ENCODE measurements at regions not wholly inside any gene's neighbourhood (a gene's known extent, or its start where the extent isn't known, plus 50 kb on each side); places are given as distances from the start of the nearest gene placed in this dataset.

DNA sequence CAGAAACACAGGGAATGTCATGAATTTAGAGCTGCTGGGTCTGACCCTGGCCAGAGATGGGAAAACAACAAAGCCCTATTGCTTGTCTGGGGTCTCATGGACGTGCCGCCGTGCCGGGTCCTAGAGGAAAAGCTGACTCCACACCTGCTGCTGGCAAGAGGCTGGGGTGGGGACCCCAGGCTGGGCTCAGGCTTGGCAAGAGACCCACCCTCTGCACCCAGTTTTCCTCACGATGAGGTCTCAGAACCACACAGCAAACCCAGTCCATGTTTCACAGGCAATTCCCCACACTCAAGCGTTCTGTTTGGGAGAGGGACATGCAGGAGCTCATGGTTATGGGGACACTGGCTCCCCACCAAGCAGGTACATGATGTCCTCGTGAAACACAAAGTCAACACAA, 367.3 kb upstream of the SALL3 start:
- no peak for DNase-seq

DNA sequence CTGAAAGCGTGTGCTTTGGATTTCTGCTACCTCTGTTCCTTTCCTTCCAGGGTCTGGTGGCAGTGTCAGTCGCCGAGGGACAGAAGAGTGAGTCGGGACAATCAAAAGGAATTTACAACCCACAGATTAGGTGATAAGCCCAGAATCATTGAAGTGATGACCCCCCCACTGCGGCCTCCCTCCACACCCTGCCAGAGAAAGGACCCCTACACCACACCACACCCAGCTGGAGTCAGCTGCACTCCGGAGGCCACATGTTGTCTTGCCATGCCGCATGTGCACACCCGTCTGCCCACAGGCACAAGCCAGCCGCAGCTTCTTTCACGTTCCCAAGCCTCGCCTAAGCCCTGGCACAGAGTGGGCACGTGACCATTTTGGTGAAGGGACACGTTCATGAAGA, 366.8 kb upstream of the SALL3 start:
- no peak for DNase-seq

DNA sequence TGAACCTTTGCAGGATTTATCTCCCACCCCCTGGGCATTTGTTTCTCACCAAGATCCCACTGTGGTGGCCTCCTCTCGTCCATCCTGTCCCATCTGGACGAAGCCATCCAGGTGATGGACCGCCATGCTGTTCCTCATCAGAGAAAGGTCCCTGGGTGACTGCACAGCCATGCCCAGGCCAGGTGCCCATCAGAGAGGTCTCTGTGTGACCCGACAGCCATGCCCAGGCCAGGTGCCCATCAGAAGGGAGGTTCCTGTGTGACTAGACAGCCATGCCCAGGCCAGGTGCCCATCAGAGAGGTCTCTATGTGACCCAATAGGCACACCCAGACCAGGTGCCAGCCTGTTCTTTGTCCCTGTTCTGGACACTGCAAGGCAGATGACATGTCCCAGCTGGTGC, 360.9 kb upstream of the SALL3 start:
- no peak for DNase-seq

DNA sequence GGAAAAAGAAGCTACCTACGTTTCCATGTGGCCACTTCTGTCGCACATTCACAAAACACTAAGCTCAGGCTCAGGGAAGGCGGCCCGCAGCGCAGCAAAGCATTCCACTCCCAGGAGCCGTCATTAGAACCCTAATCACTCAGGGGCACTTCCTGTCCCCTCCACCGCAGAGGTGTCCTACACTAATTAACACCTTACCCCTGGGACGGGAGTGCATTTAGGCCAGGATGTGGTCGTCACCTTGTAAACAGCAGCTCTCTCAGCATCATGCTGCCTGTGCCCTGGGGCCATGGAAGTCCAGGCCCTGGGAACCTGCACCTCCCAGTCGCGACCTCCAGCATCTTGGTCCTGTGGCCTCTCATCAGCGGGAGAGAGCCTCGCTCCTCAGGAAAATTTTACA, 359.8 kb upstream of the SALL3 start:
- DNase-seq: no peak

DNA sequence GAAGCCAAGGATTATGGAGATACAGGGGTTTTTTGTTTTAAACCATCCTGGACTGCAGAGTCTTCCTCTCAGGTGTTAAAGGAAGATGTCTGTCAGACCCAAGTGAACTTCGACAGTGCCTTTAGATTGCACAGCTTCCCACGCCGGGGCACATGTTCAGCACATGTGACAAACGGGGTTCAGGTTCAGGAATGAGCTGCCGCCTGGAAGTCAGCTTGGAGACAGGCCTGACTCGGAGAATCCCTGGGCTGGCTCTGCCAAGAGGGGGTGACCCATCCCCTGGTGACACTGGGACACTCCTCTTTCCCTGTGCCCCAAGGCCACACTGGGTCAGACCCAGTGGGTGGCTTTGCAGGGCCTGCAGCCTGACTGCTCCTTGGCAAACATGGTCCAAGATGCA, 359.3 kb upstream of the SALL3 start:
- DNase-seq: no peak

DNA sequence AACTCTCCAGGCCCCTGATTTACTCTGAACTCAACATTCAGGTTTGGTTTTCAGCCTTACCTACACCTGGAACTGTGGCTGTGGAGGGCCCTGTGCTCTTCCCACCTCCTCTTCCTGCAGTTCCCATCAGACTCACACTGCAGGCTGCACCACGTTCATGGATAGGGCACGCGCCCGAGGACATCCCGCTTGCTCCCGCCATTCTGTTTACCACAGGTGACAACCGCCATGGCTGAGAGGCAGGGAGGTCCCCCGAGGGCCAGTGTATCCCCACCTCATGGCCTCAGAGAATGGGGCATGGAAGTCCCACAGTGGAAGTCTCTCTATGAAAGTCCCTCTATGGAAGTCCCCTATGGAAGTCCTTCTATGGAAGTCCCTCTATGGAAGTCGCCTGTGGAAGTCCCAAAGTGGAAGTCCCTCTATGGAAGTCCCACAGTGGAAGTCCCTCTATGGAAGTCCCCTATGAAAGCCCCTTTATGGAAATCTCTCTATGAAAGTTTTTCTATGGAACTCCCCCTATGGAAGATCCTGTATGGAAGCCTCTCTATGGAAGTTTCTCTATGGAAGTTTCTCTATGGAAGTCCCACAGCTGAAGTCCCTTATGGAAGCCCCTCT, 358.4 kb upstream of the SALL3 start:
- no peak for DNase-seq

DNA sequence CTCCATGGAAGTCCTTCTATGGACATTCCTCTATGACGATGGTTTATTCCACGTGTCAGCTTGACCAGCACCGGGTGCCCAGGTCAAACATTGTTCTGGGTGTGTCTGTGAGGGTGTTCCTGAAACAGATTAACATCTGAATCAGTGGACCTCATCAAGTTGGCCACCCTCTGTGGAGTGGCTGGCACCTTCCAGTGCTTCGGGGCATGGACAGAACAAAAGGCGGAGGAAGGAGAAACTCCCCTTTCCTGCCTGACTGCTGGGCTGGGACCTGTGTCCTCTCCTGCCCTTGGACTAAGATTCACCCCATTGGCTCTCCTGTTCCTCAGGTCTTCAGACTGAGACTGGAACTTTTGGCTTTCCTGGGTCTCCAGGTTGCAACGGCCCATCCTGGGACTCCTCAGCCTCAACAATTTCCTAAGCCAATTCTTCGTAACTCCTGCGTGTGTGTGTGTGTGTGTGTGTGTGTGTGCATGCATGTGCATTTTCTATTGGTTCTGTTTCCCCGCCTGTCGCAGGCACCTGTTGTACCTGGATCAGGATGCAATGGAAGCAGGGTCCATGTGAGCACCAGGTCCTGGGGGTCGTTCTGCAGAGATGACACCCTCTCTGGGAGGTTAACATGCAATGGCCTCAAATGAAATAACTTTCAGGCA, 357.2 kb upstream of the SALL3 start:
- no peak for DNase-seq

DNA sequence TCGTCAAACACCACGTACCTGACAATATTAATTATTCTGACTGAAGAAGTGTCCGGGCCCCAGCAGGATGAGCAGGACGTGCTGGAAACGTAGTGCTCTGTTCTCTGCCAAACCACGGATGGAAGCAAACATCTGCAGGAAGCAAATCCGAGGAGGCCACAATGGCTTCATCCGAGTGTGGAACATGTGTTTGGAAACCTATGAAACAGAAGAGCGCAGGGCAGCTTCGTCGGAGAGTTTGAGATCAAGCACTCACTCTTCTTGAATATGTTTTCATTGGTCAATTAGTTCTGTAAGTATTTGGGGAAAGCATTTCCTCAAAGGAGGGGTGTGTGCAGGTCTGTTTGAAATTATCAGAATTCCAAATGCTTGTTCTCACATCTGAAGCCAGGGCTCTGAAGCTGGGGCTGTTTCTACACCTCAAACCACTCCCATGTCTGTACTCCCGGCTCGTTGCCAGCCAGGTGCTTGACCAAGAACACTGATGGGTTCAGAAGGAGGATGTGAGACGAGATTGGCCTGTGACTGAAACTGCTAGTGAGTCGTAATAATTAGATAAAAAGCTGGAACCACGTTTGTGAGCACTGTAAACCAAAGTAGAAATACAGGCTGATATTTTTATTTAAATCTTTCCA, 356.6 kb upstream of the SALL3 start:
- no peak for DNase-seq

DNA sequence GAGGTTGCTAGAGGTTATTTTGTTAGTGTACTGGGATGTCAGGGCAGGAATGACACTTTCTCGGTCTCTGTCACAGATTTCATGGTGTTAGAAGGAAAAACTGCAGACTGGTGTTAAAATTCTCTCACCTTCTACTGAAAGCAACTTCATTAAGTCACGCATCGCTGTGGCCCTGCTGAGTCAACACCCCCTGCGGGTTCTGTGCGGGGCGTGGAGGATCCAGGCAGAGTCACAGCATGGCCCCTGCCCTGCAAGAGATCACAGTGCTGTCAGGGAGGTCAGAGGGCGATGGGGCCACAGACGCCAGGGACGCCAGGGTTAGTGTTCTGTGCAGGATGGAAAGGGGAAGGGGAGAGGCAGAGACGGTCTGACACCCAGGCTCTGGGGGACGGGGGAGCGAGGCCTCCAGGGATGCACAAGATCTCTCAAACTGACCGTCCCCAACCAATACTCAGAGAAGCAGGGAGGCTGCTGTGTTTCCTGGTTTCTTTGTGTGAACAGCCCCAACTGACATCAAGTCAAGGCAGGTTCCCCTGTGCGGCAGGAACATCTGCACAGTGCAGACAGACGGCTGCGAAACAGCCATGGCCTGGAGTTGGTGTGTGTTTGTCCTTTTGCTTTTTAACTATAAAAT, 354.9 kb upstream of the SALL3 start:
- DNase-seq: no peak

DNA sequence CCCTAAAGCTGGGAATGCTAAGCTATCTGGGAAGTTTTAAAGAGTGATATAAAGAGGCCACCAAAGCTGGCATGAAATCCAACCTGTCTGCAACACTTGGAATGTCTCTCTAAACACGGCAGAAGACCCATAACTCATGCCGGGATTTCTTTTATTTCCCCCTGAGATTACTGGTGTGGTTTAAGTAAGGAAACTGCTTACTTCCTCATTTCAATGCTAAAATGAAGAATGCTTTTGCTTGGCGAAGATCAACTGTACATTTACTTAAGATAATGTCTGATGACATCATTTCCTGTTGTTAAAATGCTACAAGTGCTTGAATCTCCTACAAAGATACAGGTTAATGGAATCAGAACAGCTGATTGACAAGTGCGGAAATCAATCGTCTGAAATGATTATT, 353.8 kb upstream of the SALL3 start:
- DNase-seq: no peak

DNA sequence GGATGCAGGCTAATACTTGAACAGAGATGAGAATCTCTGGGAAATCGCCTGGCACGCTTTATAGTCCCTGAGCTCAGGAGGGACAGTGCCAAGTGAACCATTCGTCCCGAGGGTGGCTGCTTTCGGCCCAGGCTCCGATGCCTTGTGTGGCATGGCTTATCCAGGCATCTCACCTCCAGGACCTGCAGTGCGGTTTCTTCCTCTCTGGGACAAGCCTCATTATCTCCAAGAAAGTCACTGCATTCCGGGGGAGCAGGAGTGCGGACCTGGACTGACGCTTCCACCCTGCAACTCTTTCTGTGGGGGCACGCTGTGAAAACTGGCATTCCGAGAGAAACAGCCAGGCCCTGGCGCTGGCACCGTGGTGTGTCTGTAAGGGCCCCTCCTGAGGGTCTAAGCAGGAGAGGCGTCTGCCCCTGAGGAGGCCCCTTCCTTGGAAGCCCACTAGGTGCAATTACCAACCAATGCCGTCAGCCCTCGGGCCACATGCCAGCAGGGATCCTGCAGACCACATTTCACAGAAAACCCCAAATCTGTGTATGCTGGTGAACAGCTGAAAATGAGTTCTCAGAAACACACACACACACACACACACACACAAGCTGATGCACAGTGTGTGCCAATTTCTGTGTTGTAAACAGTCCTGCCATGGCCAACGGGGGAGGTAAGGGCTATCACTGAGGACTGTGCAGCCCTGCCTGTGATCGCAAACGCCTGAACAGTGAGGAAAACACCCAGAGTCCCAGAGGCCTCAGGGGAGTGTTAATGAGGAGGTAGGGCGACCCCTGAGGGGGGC, 351.9 kb upstream of the SALL3 start:
- DNase-seq: no peak

DNA sequence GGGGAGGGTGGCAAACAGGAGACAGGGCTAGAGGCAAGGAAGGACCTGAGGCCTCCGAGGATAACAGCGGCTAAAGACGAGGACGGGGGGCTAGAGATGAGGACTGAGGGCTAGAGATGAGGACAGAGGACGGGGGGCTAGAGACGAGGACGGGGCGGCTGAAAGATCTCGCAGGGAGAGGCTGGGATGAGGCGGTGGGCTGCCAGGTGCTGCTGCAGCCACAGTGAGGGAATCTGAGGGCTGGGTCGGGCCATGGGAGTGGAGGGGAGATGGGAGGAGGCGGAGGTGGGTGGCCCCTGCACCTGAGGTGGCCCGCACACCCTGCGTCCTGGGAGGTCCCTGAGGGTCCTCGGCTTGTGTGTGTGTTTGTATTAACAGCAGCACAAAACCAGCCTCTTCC, 350.2 kb upstream of the SALL3 start:
- DNase-seq: no peak

DNA sequence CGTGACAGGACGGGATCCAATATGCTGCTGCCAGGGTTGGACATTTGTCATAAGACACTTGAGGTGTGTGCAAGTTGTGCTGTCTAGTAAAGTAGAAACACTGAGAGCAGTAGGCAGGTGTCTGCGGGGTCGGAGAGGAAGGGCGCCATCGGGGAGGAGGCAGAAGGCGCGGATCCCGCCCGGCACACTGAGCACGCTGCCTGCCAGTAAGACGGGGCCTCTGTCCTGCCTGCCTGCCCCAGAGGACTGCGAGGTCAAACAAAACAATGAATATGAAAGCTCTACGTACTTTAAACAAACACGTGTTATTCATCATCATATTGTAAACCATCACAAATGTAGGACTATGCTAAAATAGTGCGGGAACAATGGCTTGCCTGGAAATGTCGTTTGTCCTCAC, 349.3 kb upstream of the SALL3 start:
- DNase-seq: no peak

DNA sequence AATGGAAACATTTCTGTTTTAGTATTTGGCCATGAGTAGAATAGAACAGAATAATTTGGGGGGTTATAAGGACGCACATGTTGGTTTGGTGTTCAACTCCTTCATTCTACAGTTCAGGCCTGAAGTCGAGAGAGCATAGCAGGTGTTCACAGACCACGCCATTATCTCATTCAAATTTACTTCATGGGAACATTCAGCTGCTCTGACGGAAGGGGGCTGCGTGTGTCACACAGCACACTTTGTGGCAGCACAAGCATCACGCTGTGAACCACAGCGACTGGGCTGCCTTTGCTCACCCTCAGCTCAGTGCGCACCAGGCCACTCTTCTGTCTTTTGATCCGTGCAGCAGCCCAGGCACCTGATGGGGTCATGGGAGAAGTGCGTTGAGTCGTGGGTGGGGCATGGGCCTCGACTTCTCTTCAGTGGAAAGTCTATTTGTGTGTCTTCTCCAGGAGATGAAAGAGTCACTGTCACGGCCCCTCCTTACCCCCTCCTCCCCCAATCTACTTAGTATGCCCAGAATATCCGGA, 348.6 kb upstream of the SALL3 start:
- no peak for DNase-seq

DNA sequence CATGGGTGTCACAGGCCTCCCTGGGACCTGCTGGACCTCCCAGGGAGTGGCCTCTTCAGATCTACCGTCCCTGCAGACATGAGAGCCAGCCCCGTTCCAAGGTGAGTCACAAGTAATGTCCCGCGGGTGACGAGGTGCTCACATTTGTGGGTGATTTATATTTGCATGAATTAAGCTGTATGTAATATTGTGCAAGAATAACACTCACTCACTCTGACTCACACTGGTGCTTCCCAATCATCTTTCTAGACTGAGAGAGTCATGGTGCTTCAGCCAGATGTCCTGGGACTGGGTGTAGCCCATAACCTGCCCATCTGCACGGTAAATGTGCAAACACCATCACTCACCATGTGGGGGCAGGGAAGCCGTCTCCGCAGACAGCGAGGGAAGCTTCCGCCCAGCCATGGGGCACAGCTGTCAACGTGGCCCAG, 347.5 kb upstream of the SALL3 start:
- peak in 1 of 2 experiments; percentile 9 for DNase-seq

DNA sequence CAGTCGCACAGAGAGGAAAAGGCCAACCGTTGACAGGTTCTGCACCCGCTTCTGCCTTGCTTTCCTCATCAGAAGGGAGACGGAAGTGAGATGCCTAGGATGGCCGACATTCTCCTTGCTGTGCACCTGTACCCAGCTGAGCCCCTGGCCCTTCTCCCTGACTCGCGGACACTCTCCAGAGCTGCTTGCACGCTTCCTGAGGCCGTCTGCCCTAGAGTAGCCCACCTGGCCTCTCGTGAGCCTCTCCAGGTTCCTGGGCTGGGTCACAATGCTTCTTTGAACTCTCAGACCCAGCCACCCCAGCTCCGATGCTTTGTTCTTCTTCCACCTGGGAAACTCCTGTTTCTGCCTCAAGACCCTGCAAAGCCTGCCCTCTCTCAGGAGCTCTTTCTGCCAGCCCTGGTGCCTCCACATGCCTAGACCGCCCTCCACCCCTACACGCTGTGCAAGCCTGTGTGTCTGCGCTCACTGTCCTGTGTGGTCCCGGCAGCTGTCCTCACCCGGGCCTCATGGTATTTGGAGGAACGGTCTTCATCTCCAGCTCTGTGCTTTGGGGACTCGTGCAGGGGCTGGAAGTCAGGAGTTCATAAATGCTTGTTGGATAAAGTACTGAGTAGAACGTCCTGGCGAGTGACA, 345.4 kb upstream of the SALL3 start:
- no peak for DNase-seq

DNA sequence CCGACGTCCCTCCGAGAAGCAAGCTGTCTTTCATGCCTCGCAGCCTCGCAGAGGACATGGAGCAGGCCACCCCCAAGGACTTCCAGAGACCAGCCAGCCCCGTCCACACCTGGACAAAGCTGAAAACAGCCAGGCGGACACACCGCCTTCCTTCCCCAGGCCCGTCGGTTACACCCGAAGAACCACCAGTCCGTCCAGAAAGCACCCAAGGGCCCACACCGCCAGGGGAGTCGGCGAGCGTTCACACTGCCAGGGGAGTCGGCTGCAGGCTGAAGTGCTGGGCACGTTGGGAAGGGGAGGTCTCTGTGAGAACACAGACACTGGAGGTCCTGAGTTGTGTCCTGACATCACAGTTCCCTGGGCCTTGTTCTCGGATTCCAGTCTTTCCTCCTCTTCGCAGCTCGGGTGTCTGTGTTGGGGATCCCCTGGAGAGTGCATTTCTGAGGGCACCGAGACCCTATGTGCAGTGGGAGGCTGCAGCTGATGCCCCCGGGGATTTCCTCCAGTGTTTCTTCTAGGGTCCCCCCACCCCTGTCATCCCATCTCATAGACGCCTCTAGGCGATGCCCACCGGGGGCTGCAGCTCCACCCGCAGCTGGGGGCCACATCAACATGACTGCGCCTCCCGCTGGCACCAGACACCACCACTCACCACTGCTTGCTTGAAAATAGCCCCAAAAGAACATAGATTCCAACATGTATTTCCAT, 344.4 kb upstream of the SALL3 start:
- no peak for DNase-seq

DNA sequence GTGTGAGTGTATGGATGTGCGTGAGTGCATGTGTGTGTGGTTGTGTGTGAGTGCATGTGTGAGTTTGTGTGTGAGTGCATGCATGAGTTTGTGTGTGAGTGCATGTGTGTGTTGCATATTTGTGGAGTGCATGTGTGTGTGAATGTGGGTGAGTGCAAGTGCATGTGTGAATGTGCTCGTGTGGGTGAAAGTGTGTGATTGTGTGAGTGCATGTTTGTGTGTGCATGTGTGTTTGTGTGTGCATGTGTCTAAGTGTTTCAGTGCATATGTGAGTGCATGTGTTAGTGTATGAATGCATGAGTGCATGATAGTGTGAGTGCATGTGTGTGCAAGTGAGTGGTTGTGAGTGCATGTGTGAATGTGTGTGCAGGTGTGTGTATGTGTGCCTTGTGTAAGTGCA, 343.4 kb upstream of the SALL3 start:
- no peak for DNase-seq

DNA sequence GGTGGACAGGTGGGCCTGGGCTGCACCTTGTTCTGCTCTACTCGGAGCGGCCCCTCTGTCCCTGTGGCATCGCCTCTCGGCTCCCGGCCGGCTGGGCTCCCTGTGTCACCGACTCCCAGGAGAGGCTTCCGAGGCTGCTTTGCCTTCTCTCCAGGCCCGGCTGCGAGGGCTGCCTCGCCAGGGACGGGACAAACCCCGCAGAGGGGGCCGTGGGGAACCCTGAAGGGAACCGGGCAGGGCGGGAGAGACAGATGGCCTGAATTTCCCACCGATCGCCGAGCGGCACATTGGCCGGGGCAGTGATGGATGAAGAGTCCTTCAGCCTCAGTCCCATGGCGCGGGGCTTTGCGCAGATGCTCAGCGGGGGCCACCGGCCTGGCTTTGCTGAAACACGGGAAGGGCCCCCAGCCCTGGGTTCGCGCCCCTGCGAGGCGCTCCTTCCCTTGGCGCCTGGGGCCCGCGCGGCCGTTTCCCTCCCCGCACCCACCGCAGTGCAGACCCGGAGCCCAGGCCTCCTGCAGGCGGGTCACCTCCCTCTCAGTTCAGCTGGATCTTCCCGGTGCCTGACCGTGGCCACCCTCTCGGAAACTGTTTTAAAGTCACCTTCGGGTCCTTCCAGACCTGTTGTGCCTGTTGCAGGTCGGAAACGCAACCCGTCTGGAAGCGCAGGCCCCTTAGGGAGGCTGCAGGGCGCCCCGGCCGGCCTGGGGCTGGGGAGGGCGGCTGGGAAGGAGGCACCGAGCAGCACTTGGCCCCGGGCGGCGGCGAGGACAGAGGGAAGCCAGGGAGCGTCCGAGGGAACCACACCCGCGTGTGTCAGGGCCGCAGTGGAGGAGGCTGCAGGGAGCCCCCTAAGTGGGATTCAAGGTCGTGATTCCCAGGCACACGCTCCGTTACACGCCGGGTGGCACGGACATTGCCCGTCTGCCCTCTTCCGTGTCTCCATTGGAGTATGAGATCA, 341.9 kb upstream of the SALL3 start:
- DNase-seq: no peak

Data from NCI-H524 (cell line).